SK-N-SH (cell line): ENCODE measurements at regions not wholly inside any gene's neighbourhood (a gene's known extent, or its start where the extent isn't known, plus 50 kb on each side); places are given as distances from the start of the nearest gene placed in this dataset.
"Not testable (repeated sequence)": the region's sequence is repeated elsewhere in the genome, so short reads cannot be mapped to it uniquely, and the experiment has no call there.

Source experiments
- CTCF ChIA-PET: fragments of 300-600, 350-600 bp; formaldehyde crosslinking; extraction: SDS; loops from one replicate; lab custom pipeline; 2021; lab: Yijun Ruan, JAX
- POLR2A ChIA-PET: fragments of 350-600 bp; sonication (Branson Sonifier 250); formaldehyde crosslinking; extraction: SDS; loops from one replicate; lab custom pipeline; 2020; ENCODE audit warnings: antibody characterized with exemption, inconsistent platforms; lab: Yijun Ruan, JAX
- DNase-seq: peaks from one replicate; pipeline ENCODE4 v3.0.0; 2012
- H2AFZ ChIP-seq: fragments of 200-600 bp; sonication (generic); 2 replicates; pipeline ENCODE4 v1.8.1; 2016; ENCODE audit warnings: antibody characterized with exemption, mild to moderate bottlenecking, low read depth
- H3F3A ChIP-seq: fragments of 200-600 bp; sonication (generic); replicated peaks from 2 replicates; pipeline ENCODE3; 2016; ENCODE audit warnings: antibody characterized with exemption, mild to moderate bottlenecking; ENCODE audit not compliant: insufficient read depth
- H3K27ac ChIP-seq, 2 experiments: fragments of 200-500 bp in 1 of 2; fragments of 200-600 bp in 1 of 2; sonication (Bioruptor generic) in 1 of 2; sonication (generic), shearing (Covaris generic) in 1 of 2; 2 replicates each; pipeline versions ENCODE4 v1.5.1 to v1.6.1; 2014 to 2016; ENCODE audit warnings: low read depth in 2 of 2, inconsistent platforms in 1 of 2, low read length in 1 of 2, mild to moderate bottlenecking in 1 of 2, mixed read lengths in 1 of 2
- H3K27me3 ChIP-seq: fragments of 200-600 bp; sonication (generic), shearing (Covaris generic); 2 replicates; pipeline ENCODE4 v1.6.1; 2016; ENCODE audit warnings: mixed run types; ENCODE audit not compliant: insufficient read depth
- H3K36me3 ChIP-seq, 2 experiments: fragments of 200-500 bp in 1 of 2; fragments of 200-600 bp in 1 of 2; sonication (Bioruptor generic) in 1 of 2; sonication (generic) in 1 of 2; replicated peaks in 1 of 2; 2 replicates each; pipeline versions ENCODE3 to v1.5.1; 2014 to 2016; ENCODE audit warnings: low read length in 1 of 2, mild to moderate bottlenecking in 1 of 2; ENCODE audit not compliant: insufficient read depth in 2 of 2, control insufficient read depth in 1 of 2
- H3K4me1 ChIP-seq, 2 experiments: fragments of 200-500 bp in 1 of 2; fragments of 200-600 bp in 1 of 2; sonication (Bioruptor generic) in 1 of 2; sonication (generic), shearing (Covaris generic) in 1 of 2; 2 replicates each; pipeline versions ENCODE4 v1.5.1 to v1.6.1; 2014 to 2016; ENCODE audit warnings: low read depth in 1 of 2, low read length in 1 of 2, mixed run types in 1 of 2; ENCODE audit not compliant: insufficient read depth in 2 of 2, control insufficient read depth in 1 of 2
- H3K4me2 ChIP-seq: fragments of 200-600 bp; sonication (generic), shearing (Covaris generic); 2 replicates; pipeline ENCODE4 v1.6.1; 2017; ENCODE audit warnings: mixed run types
- H3K4me3 ChIP-seq, 2 experiments: fragments of 200-500 bp in 1 of 2; fragments of 200-600 bp in 1 of 2; sonication (Bioruptor generic) in 1 of 2; sonication (generic), shearing (Covaris generic) in 1 of 2; 2 replicates each; pipeline versions ENCODE4 v1.5.1 to v1.8.1; 2014 to 2016; ENCODE audit warnings: low read depth in 2 of 2, inconsistent platforms in 1 of 2, low read length in 1 of 2, mild to moderate bottlenecking in 1 of 2, mixed read lengths in 1 of 2, moderate library complexity in 1 of 2
- H3K79me2 ChIP-seq: fragments of 200-600 bp; sonication (generic); 2 replicates; pipeline ENCODE4 v1.8.1; 2017; ENCODE audit warnings: mild to moderate bottlenecking; ENCODE audit not compliant: insufficient read depth
- H3K9ac ChIP-seq: fragments of 200-600 bp; sonication (generic); 2 replicates; pipeline ENCODE4 v1.6.1; 2017; ENCODE audit warnings: mixed run types
- H3K9me2 ChIP-seq: fragments of 200-600 bp; sonication (generic); 2 replicates; pipeline ENCODE4 v1.6.1; 2017; ENCODE audit warnings: mixed run types
- H3K9me3 ChIP-seq: fragments of 200-600 bp; sonication (generic); 2 replicates; pipeline ENCODE4 v1.6.1; 2017; ENCODE audit warnings: mixed run types, mild to moderate bottlenecking, moderate library complexity
- H4K20me1 ChIP-seq: fragments of 200-600 bp; sonication (generic); 2 replicates; pipeline ENCODE4 v1.6.1; 2017; ENCODE audit warnings: mild to moderate bottlenecking, mixed run types; ENCODE audit not compliant: insufficient read depth
- CHD2 ChIP-seq: fragments of 150-350 bp; IDR thresholded peaks from 2 replicates; pipeline ENCODE4 v1.6.1; 2018; ENCODE audit warnings: low read length; ENCODE audit not compliant: partially characterized antibody
- EZH2phosphoT487 ChIP-seq: fragments of 200-600 bp; sonication (generic); IDR thresholded peaks from 2 replicates; pipeline ENCODE4 v1.6.1; 2017; ENCODE audit warnings: low read depth, mixed run types, mild to moderate bottlenecking, antibody characterized with exemption, moderate library complexity, borderline replicate concordance
- FOSL2 ChIP-seq: IDR thresholded peaks from 2 replicates; pipeline ENCODE4 v1.4.0; 2012; ENCODE audit warnings: low read depth, mild to moderate bottlenecking, moderate library complexity, borderline replicate concordance
- FOXJ3 ChIP-seq: sonication (generic); formaldehyde crosslinking; IDR thresholded peaks from 2 replicates; pipeline ENCODE4 v1.5.1; 2020; ENCODE audit warnings: mild to moderate bottlenecking, missing genetic modification reagents
- GABPA ChIP-seq: IDR thresholded peaks from 2 replicates; pipeline ENCODE4 v1.4.0; 2012; ENCODE audit warnings: low read depth, mild to moderate bottlenecking
- MXI1 ChIP-seq: IDR thresholded peaks from 2 replicates; pipeline ENCODE4 v1.6.1; 2012; ENCODE audit warnings: mild to moderate bottlenecking, low read depth, low read length, improper control_type of control experiment
- NRF1 ChIP-seq: IDR thresholded peaks from 2 replicates; pipeline ENCODE4 v1.6.1; 2012; ENCODE audit warnings: low read depth, mild to moderate bottlenecking, low read length
- RFX5 ChIP-seq: IDR thresholded peaks from 2 replicates; pipeline ENCODE4 v1.6.1; 2012; ENCODE audit warnings: mild to moderate bottlenecking, improper control_type of control experiment, low read length
- SIN3A ChIP-seq: IDR thresholded peaks from 2 replicates; pipeline ENCODE4 v1.6.1; 2012; ENCODE audit warnings: low read depth, mild to moderate bottlenecking, low read length, moderate library complexity, borderline replicate concordance
- TEAD4 ChIP-seq: IDR thresholded peaks from 2 replicates; pipeline ENCODE4 v1.4.0; 2012; ENCODE audit warnings: mild to moderate bottlenecking, borderline replicate concordance; ENCODE audit not compliant: insufficient read depth
- USF2 ChIP-seq: fragments of 150-350 bp; IDR thresholded peaks from 2 replicates; pipeline ENCODE4 v1.6.1; 2017; ENCODE audit warnings: antibody characterized with exemption, low read length, low read depth, borderline replicate concordance
- WGBS: methylation state at CpG from one replicate; pipeline ENCODE4 v1.1.6; 2017; ENCODE audit warnings: low lambda C conversion rate; 5-methylcytosine and 5-hydroxymethylcytosine counted together
- TF ChIP-seq, protein P1 (sequence below): IDR thresholded peaks from 2 replicates; pipeline ENCODE4 v1.4.0; 2012; ENCODE audit warnings: low read depth
- TF ChIP-seq, protein P2 (sequence below): fragments of 200-600 bp; sonication (generic); IDR thresholded peaks from 2 replicates; pipeline ENCODE4 v1.6.1; 2017; ENCODE audit warnings: antibody characterized with exemption, mild to moderate bottlenecking, moderate library complexity

GRCh38 chr10:123250640-123251039, 96.4 kb downstream of the BUB3 start:
- Histone ChIP-seq H3K9me2 (no peaks in the 10 kb centered on the region), H3K9ac (no peak overlapping the region), H3K4me2 (no peak overlapping the region), H2AFZ (no peak overlapping the region), H3K4me3 (no peak overlapping the region), H3K27ac (no peak overlapping the region), H3F3A (no peaks in the 10 kb centered on the region), H3K27me3 (no peaks in the 10 kb centered on the region), H3K4me1 (no peaks in the 10 kb centered on the region), H3K36me3 (no peaks in the 10 kb centered on the region), H3K79me2 (no peaks in the 10 kb centered on the region), H4K20me1 (no peaks in the 10 kb centered on the region), H3K9me3 (no peaks in the 10 kb centered on the region)
- TF ChIP-seq CHD2 (no peak), FOSL2 (no peak), USF2 (no peak), EZH2phosphoT487 (no peak), SIN3A (no peak), TEAD4 (no peak), FOXJ3 (CRISPR knock-in tag) (no peak), GABPA (no peak), NRF1 (no peak), RFX5 (no peak), MXI1 (no peak)
- TF ChIP-seq, protein P1, sequence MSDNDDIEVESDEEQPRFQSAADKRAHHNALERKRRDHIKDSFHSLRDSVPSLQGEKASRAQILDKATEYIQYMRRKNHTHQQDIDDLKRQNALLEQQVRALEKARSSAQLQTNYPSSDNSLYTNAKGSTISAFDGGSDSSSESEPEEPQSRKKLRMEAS: no peak
- TF ChIP-seq, protein P2, sequence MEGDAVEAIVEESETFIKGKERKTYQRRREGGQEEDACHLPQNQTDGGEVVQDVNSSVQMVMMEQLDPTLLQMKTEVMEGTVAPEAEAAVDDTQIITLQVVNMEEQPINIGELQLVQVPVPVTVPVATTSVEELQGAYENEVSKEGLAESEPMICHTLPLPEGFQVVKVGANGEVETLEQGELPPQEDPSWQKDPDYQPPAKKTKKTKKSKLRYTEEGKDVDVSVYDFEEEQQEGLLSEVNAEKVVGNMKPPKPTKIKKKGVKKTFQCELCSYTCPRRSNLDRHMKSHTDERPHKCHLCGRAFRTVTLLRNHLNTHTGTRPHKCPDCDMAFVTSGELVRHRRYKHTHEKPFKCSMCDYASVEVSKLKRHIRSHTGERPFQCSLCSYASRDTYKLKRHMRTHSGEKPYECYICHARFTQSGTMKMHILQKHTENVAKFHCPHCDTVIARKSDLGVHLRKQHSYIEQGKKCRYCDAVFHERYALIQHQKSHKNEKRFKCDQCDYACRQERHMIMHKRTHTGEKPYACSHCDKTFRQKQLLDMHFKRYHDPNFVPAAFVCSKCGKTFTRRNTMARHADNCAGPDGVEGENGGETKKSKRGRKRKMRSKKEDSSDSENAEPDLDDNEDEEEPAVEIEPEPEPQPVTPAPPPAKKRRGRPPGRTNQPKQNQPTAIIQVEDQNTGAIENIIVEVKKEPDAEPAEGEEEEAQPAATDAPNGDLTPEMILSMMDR: no peak
- CTCF ChIA-PET: no interaction called here
- WGBS: 32% methylated on average over 4 of the region's 4 CpGs
- no peak for DNase-seq
- POLR2A ChIA-PET: no interaction called here

GRCh38 chr10:123252779-123253178, 98.6 kb downstream of the BUB3 start:
- Histone ChIP-seq H3K79me2 (no peaks in the 10 kb centered on the region), H3K9ac (no peak overlapping the region), H2AFZ (no peak overlapping the region), H4K20me1 (no peaks in the 10 kb centered on the region), H3K4me1 (no peaks in the 10 kb centered on the region), H3K36me3 (no peaks in the 10 kb centered on the region), H3K9me2 (no peaks in the 10 kb centered on the region), H3K27ac (no peak overlapping the region), H3K4me3 (no peak overlapping the region), H3K4me2 (no peak overlapping the region), H3F3A (no peaks in the 10 kb centered on the region), H3K27me3 (no peaks in the 10 kb centered on the region), H3K9me3 (no peaks in the 10 kb centered on the region)
- DNase-seq: no peak
- no peak for TF ChIP-seq MXI1
- CTCF ChIA-PET: interaction anchor here (0.7 kb wide), 1 partner anchor 14 kb away, joined by 3 read pairs; no protein-coding TSS in a partner anchor
- POLR2A ChIA-PET: no interaction called here
- 33% methylated on average over 4 of the region's 4 CpGs for WGBS

DNA sequence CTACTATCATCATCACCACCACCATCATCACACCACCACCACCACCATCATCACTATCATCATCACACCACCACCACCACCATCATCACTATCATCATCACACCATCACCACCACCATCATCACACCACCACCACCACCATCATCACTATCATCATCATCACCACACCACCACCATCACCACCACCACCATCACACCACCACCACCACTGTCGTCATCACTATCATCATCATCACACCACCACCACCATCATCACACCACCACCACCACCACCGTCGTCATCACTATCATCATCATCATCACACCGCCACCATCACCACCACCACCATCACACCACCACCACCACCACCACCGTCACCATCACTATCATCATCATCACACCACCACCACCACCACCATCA, 100.1 kb downstream of the BUB3 start:
- H3K27ac ChIP-seq: not testable (repeated sequence)

More for the DNA sequence above, 100.1 kb downstream of the BUB3 start:
- H4K20me1 ChIP-seq, CTCF ChIA-PET, H3K79me2 ChIP-seq, H3K4me1 ChIP-seq, DNase-seq, H3F3A ChIP-seq, H3K9me3 ChIP-seq, H3K9ac ChIP-seq, POLR2A ChIA-PET, H3K27me3 ChIP-seq, H3K4me2 ChIP-seq, H2AFZ ChIP-seq, H3K4me3 ChIP-seq, H3K36me3 ChIP-seq, H3K9me2 ChIP-seq: not testable (repeated sequence)
- 68% methylated on average over 5 of the region's 5 CpGs for WGBS
